ENCODE measurements at regions not wholly inside any gene's neighbourhood (a gene's known extent, or its start where the extent isn't known, plus 50 kb on each side); places are given as distances from the start of the nearest gene placed in this dataset.

GRCh38 chr1:234881893-234882771 lies 246.5 kb downstream of the TOMM20 start:
- Histone ChIP-seq H3K36me3 (ENCODE audit: control insufficient read depth in 1 of 2, insufficient read depth in 2 of 2, low read length in 2 of 2) (no peaks in the 10 kb centered on the region), H3K27ac (ENCODE audit: low read depth, low read length) (no peak overlapping the region), H3K4me2 (ENCODE audit: low read length) (no peak overlapping the region), H3K79me2 (ENCODE audit: insufficient read depth, low read length) (no peaks in the 10 kb centered on the region), H3K9ac (ENCODE audit: low read length) (no peak overlapping the region), H3K27me3 (ENCODE audit: insufficient read depth, low read length) (no peaks in the 10 kb centered on the region), H2AFZ (ENCODE audit: low read depth, low read length, poor library complexity, severe bottlenecking) (no peak overlapping the region), H3K9me2 (ENCODE audit: insufficient read depth) (no peaks in the 10 kb centered on the region), H3K4me1 (ENCODE audit: control insufficient read depth in 1 of 2, insufficient read depth in 2 of 2, low read length in 2 of 2) (no peaks in the 10 kb centered on the region), H4K20me1 (ENCODE audit: insufficient read depth) (no peaks in the 10 kb centered on the region), H3K9me3 (ENCODE audit: control insufficient read depth in 1 of 2, insufficient read depth in 1 of 2, low read depth in 1 of 2, low read length in 2 of 2) (no peaks in the 10 kb centered on the region), H3K4me3 (replicated peaks in 1 of 2; ENCODE audit: low read depth in 1 of 2, low read length in 2 of 2) (no peak overlapping the region)
- ChIA-PET POLR2A (no interaction called here), RAD21 (ENCODE audit: low non-redundant PET in 1 of 2, low total read pairs in 2 of 2, uncharacterized antibody in 2 of 2, unreplicated experiment in 2 of 2) (no interaction called here), CTCF (no interaction called here)
- no peak for TF ChIP-seq SRF (IDR thresholded peaks at IDR 0.05; ENCODE audit: low read depth)
- no peak for TF ChIP-seq ATF3 (IDR thresholded peaks at IDR 0.05)
- no peak for TF ChIP-seq CBX3 (IDR thresholded peaks at IDR 0.05; ENCODE audit: low read depth)
- TF ChIP-seq, protein P1, sequence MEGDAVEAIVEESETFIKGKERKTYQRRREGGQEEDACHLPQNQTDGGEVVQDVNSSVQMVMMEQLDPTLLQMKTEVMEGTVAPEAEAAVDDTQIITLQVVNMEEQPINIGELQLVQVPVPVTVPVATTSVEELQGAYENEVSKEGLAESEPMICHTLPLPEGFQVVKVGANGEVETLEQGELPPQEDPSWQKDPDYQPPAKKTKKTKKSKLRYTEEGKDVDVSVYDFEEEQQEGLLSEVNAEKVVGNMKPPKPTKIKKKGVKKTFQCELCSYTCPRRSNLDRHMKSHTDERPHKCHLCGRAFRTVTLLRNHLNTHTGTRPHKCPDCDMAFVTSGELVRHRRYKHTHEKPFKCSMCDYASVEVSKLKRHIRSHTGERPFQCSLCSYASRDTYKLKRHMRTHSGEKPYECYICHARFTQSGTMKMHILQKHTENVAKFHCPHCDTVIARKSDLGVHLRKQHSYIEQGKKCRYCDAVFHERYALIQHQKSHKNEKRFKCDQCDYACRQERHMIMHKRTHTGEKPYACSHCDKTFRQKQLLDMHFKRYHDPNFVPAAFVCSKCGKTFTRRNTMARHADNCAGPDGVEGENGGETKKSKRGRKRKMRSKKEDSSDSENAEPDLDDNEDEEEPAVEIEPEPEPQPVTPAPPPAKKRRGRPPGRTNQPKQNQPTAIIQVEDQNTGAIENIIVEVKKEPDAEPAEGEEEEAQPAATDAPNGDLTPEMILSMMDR (IDR thresholded peaks at IDR 0.05 in 2 of 3, conservative IDR thresholded peaks at IDR 0.05 in 1 of 3; ENCODE audit: borderline replicate concordance in 1 of 3, insufficient read depth in 1 of 3, low read depth in 2 of 3, low read length in 2 of 3), result no peak
- TF ChIP-seq EGR1 (IDR thresholded peaks at IDR 0.05; ENCODE audit: low read depth), result no peak
- no peak for TF ChIP-seq FOSL1 (IDR thresholded peaks at IDR 0.05; ENCODE audit: low read depth)
- no peak for TF ChIP-seq SP1 (IDR thresholded peaks at IDR 0.05; ENCODE audit: low read depth)
- no peak for TF ChIP-seq RAD21 (IDR thresholded peaks at IDR 0.05; ENCODE audit: low read depth)
- no peak for TF ChIP-seq JUND (IDR thresholded peaks at IDR 0.05)
- DNase-seq (ENCODE audit: low read depth, low spot score), result no peak
- ATAC-seq, result no peak
- intact Hi-C loops (cut with micrococcal nuclease), result no loop called here
- BruUV-seq (replicated peaks), result no TSS peak
